ACC112 (cell line): ENCODE measurements at regions not wholly inside any gene's neighbourhood (a gene's known extent, or its start where the extent isn't known, plus 50 kb on each side); places are given as distances from the start of the nearest gene placed in this dataset.

Source experiments
- H2AFZ ChIP-seq: fragments of 200-600 bp; sonication (generic); one replicate; pipeline ENCODE4 v1.6.0; 2017; ENCODE audit warnings: antibody characterized with exemption, low read length; ENCODE audit not compliant: unreplicated experiment
- H3K27ac ChIP-seq: fragments of 200-600 bp; sonication (generic); 2 replicates; pipeline ENCODE4 v1.5.1; 2014; ENCODE audit warnings: low read depth, mild to moderate bottlenecking, antibody characterized with exemption, low read length, moderate library complexity
- H3K27me3 ChIP-seq: fragments of 200-600 bp; sonication (generic); 2 replicates; pipeline ENCODE4 v1.6.1; 2014; ENCODE audit warnings: mild to moderate bottlenecking, antibody characterized with exemption, low read length, moderate library complexity, mixed read lengths; ENCODE audit not compliant: insufficient read depth
- H3K36me3 ChIP-seq: fragments of 200-600 bp; sonication (generic); 2 replicates; pipeline ENCODE4 v1.6.1; 2016; ENCODE audit warnings: mild to moderate bottlenecking, antibody characterized with exemption, low read length, moderate library complexity, mixed read lengths; ENCODE audit not compliant: insufficient read depth
- H3K4me1 ChIP-seq: fragments of 200-600 bp; sonication (generic); one replicate; pipeline ENCODE4 v1.6.1; 2016; ENCODE audit warnings: low read length, mixed read lengths; ENCODE audit not compliant: insufficient read depth, unreplicated experiment, control insufficient read depth
- H3K4me3 ChIP-seq: fragments of 200-600 bp; sonication (generic); 2 replicates; pipeline ENCODE4 v1.5.1; 2014; ENCODE audit warnings: mild to moderate bottlenecking, low read depth, low read length
- H3K79me2 ChIP-seq: fragments of 200-600 bp; sonication (generic); one replicate; pipeline ENCODE4 v1.6.0; 2016; ENCODE audit warnings: low read length; ENCODE audit not compliant: control insufficient read depth, unreplicated experiment, insufficient read depth

DNA sequence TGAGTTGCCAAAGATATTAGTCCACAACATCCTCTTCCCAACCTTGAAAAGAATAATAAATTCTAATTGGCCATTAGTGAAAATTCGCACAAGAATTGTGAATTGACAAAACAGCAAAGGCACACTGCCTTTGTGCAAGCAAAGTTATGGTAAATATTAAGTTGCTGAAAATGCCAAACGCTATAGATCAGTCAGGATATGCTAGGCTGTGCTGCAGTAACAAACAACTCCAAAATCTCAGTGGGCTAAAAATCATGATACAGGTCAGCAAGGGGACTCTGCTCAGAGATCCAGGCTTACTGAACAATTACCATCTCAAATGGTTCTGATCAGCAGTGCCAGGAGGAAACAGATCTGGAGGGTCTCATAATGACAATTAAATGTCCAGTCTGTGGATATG lies 238.0 kb upstream of the IGF1R start:
- peaks cover 4% of the 10 kb centered on the region; the same call in 1 of the 2 replicates for H3K27me3 ChIP-seq

DNA sequence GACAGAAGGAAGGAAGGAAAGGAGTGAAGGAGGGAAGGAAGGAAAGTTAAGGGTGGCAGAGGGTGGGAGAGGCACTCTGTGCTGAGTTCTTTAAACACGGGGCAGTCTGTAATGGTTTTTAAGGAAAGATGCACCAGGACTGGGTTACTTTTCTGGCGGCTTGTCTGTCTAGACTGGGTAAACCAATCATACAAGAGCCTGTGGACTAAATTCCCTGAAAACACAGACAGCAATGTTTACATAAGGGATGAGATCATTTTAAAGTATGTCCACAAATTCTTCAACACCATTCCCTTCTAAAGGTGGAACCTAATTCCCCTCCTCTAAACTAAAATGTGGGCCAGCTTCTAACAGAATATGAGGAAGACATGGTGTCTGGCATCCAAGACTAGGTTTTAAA lies 235.5 kb upstream of the IGF1R start:
- no peak overlapping the region for H3K27ac ChIP-seq
- H3K4me1 ChIP-seq = no peaks in the 10 kb centered on the region
- no peaks in the 10 kb centered on the region for H3K79me2 ChIP-seq
- H3K36me3 ChIP-seq = no peaks in the 10 kb centered on the region
- H3K4me3 ChIP-seq = no peak overlapping the region
- H2AFZ ChIP-seq = no peak overlapping the region
- peaks cover 18% of the 10 kb centered on the region; the same call in 1 of the 2 replicates for H3K27me3 ChIP-seq

More for the DNA sequence above, 238.0 kb upstream of the IGF1R start:
- no peak overlapping the region for H2AFZ ChIP-seq
- H3K4me1 ChIP-seq = no peaks in the 10 kb centered on the region
- no peaks in the 10 kb centered on the region for H3K79me2 ChIP-seq
- no peak overlapping the region for H3K27ac ChIP-seq
- no peaks in the 10 kb centered on the region for H3K36me3 ChIP-seq
- no peak overlapping the region for H3K4me3 ChIP-seq

DNA sequence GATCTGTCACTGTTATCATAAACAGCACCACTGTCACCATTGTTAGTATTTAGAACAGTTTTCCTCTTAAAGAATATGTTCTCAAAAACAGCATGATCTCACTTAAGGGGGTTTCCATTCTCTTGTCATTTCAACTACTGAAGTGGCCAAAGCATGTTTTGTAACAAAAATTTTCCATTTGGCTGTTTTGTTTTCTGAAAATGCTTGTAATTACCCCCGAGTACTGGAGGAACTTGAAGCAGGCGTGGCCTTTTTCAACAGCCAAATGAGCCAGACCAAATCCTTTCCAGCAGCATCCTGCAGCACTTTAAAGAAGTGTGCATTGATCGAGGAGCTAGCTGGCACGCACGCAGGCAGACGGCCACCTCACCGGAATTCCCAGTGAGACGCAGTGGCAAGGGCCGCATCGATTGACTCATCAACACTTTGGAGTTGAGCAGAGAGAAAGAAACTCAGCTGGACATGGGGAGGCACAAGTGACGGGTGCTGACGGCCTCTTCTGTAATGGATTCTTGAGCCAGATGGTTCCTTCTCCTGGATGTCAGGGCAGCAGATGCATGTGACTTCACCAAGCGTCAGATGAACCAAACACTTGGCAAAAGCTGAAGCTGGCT lies 234.3 kb upstream of the IGF1R start:
- Histone ChIP-seq H3K27me3 (peaks cover 27% of the 10 kb centered on the region), H3K36me3 (no peaks in the 10 kb centered on the region), H3K4me1 (no peaks in the 10 kb centered on the region), H3K27ac (no peak overlapping the region), H2AFZ (no peak overlapping the region), H3K79me2 (no peaks in the 10 kb centered on the region), H3K4me3 (no peak overlapping the region)

DNA sequence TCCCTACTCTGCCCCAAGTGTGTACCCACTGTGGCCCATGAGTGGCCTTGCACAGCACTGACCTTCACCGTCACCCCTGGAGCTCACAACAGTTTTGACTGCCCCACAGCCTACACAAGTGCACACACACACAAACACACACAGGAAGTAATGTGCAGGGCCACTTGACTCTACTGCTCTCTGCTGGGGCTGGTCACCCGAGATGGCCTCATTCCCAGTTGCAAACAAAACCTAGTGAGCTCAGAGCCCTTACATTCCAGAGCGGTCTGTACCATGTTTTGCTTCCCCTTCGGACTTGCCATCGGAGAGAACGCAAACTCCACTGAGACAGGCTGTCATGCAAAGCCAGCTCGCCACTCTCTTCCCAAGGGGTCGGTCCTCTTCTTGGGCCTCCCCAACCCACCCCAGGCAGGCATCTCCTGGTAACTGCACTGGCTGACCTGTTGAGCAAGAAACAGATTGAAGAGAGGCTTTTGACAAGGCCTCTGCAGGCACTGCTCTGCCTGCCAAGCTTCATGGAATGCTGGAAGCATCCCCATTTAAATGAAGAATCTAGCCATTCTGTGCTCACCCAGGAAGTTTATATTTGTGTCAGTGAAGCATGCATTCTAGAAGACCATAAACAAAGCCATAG lies 232.0 kb upstream of the IGF1R start:
- H3K36me3 ChIP-seq = no peaks in the 10 kb centered on the region
- no peak overlapping the region for H2AFZ ChIP-seq
- H3K27me3 ChIP-seq = peaks cover 39% of the 10 kb centered on the region
- no peaks in the 10 kb centered on the region for H3K4me1 ChIP-seq
- no peak overlapping the region for H3K4me3 ChIP-seq
- H3K79me2 ChIP-seq = no peaks in the 10 kb centered on the region
- no peak overlapping the region for H3K27ac ChIP-seq

DNA sequence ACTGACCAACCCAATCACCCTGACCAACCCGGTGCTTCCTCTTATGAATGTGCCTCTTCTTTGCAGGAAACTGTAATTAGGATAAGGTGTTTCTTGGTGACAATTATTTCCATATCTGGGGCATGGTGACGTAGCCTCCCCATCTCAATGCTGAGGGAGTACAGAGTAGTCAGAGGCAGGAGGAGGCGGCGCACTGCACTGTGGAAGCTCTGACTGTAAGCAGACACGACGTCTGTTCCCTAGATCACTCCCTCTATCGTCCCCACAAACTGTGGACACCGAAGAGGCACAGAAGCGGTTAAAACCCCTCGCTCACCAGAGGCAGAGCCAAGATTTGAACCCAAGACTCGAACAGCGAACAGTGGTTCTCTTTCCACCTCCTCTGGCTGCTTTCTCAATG lies 231.0 kb upstream of the IGF1R start:
- no peak overlapping the region for H2AFZ ChIP-seq
- H3K4me3 ChIP-seq = no peak overlapping the region
- H3K27ac ChIP-seq = no peak overlapping the region

DNA sequence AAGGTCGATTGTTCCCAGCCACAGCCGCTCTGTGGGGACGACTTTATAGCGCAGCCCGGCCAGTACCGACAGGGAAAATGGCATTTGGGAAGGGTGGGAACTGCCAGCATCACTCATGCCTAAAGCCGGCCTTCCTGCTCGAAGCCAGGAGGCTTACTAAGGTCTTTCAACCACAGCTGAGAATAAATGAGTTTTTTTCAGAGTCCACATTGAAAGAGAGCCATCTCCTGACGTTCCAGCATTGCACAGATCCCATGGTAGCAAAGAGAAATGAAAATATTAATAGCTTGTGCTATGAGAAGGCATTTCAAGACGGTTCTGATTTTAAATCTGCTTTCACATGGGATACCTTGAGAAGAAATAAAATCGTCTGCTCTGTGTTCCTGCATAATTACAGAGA lies 230.2 kb upstream of the IGF1R start:
- no peaks in the 10 kb centered on the region for H3K36me3 ChIP-seq
- H3K27me3 ChIP-seq = peaks cover 53% of the 10 kb centered on the region
- H3K27ac ChIP-seq = no peak overlapping the region
- H2AFZ ChIP-seq = no peak overlapping the region
- H3K79me2 ChIP-seq = no peaks in the 10 kb centered on the region
- no peaks in the 10 kb centered on the region for H3K4me1 ChIP-seq
- no peak overlapping the region for H3K4me3 ChIP-seq

More for the DNA sequence above, 231.0 kb upstream of the IGF1R start:
- Histone ChIP-seq H3K79me2 (no peaks in the 10 kb centered on the region), H3K4me1 (no peaks in the 10 kb centered on the region), H3K36me3 (no peaks in the 10 kb centered on the region), H3K27me3 (peaks cover 46% of the 10 kb centered on the region)

DNA sequence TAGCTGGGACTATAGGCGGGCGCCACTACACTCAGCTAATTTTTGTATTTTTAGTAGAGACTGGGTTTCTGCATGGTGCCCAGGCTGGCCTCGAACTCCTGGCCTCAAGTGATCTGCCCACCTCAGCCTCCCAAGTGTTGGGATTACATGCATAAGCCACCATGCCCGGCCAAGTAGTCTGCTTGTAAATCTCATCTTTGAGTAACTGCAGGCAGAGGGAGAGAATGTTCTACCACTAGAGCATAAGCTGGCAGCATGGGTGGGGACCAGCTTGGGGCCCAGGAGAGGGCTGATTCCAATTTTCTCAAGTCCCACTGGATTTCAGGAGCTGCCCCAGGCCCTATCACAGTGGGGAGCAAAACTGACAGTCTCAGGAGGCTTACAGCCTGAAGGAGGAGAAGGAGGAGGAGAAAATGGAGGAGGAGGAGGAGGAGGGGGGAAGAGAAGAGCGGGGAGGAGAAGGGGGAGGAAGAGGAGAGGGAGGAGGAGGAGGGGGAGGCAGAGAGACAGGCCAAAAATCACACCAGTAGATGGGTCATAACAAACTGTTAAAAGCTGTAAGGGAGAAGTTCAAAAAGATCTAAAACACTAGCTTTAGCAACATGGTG lies 229.1 kb upstream of the IGF1R start:
- H3K27me3 ChIP-seq = peaks cover 59% of the 10 kb centered on the region

DNA sequence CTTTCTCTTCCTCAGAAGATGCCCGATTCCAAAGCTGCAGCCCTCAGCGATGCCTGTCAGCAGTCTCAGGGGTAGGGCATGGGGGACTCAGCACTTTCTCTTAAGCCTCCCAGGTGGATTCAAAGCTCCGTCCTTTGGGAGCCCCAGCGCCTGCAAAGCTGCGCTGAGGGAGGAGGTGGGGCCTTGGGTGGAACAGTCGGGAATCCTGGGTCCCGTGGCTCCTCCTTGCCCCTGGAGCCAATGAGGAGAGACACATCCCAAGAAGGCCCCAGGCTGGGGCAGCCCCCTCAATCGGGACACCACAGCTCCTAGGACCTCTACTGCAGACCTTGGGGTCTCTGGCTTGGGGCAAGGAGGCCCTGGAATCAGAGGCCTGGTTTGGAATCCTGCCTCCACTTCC lies 227.5 kb upstream of the IGF1R start:
- H3K27me3 ChIP-seq = peaks cover 54% of the 10 kb centered on the region
- H3K36me3 ChIP-seq = no peaks in the 10 kb centered on the region
- no peaks in the 10 kb centered on the region for H3K79me2 ChIP-seq
- H3K4me3 ChIP-seq = no peak overlapping the region
- H3K4me1 ChIP-seq = no peaks in the 10 kb centered on the region
- H2AFZ ChIP-seq = no peak overlapping the region
- H3K27ac ChIP-seq = no peak overlapping the region

More for the DNA sequence above, 229.1 kb upstream of the IGF1R start:
- Histone ChIP-seq H3K36me3 (no peaks in the 10 kb centered on the region), H3K4me3 (no peak overlapping the region), H2AFZ (no peak overlapping the region), H3K79me2 (no peaks in the 10 kb centered on the region), H3K4me1 (no peaks in the 10 kb centered on the region), H3K27ac (no peak overlapping the region)

DNA sequence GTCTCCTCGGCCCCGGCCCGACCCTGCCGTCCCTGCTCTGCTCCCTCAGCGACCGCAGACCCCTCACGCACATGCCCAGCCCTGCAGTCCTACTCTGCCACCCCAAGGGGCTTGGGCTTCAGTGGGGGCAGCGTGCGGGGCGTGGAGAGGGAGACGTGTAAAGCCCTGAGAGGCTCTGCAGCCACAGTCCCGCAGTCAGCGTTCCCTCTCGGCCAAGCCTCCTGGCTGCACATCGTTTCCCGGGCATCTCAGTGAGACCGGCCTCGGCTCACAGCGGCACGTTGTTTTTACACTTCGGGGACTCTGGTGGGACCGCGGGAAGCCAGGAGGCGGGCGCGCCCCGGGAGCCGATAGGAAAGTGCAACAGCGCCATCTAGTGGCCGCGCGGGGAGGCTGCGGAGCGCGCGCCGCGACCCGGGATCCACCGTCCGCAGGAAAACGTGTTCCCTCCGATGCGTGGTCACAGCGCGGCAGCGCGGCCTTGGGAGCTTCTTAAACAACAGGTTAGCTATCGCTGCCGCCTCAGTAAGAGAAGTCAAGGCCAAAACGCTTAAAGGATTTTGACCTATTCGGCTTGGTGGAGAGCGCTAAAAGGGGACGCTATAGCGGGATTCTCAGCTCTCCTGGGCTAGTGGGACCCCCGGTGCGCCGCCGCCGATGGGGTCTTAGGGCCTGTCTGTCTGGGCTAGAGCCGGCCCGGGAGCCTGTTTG lies 226.8 kb upstream of the IGF1R start:
- no peaks in the 10 kb centered on the region for H3K4me1 ChIP-seq
- no peak overlapping the region for H2AFZ ChIP-seq
- no peaks in the 10 kb centered on the region for H3K79me2 ChIP-seq
- H3K36me3 ChIP-seq = no peaks in the 10 kb centered on the region
- H3K4me3 ChIP-seq = peak overlapping the region; percentile 31; the same call in 1 of the 2 replicates
- H3K27me3 ChIP-seq = peaks cover 58% of the 10 kb centered on the region
- H3K27ac ChIP-seq = no peak overlapping the region

DNA sequence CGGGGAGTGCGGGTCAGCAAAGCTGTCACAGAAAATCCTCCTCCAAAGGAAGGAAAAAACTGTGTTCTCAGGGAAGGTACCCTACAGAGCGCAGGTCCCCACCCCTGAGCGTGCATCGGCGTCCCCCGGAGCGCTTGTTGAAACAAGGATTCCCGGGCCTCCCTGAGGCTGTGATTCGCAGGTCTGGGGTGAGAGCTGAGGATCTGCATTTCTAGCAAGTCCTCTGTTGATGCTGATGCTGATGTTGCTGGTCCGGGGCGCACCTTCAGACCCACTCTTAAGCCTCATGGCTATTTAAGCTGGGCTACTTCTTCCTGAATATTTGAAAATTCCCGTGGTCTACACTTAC lies 226.2 kb upstream of the IGF1R start:
- H3K27me3 ChIP-seq = peaks cover 56% of the 10 kb centered on the region

More for the DNA sequence above, 226.2 kb upstream of the IGF1R start:
- Histone ChIP-seq H3K4me3 (no peak overlapping the region), H3K27ac (no peak overlapping the region), H3K79me2 (no peaks in the 10 kb centered on the region), H3K4me1 (no peaks in the 10 kb centered on the region), H3K36me3 (no peaks in the 10 kb centered on the region), H2AFZ (no peak overlapping the region)
